GM21390 (cell line): ENCODE measurements at regions not wholly inside any gene's neighbourhood (a gene's known extent, or its start where the extent isn't known, plus 50 kb on each side); places are given as distances from the start of the nearest gene placed in this dataset.

Experiments
- ATAC-seq: cut with Tn5 transposase; IDR thresholded peaks from one replicate; pipeline ENCODE4 v1.9.1; 2021; ENCODE audit not compliant: unreplicated experiment

- ATAC-seq: no peak
These were observed 50.3 kb downstream of the NAV1 start for GRCh38 chr1:201589186-201589585.

- no peak for ATAC-seq
These were observed 51.5 kb downstream of the NAV1 start for GRCh38 chr1:201590474-201590873.

- no peak for ATAC-seq
These were observed 52.4 kb downstream of the NAV1 start for GRCh38 chr1:201591348-201591747.

- ATAC-seq: no peak
These were observed 53.1 kb downstream of the NAV1 start for GRCh38 chr1:201591981-201592380.

GRCh38 chr1:201593200-201593921 is 54.4 kb downstream of the NAV1 start:
- no peak for ATAC-seq

- no peak for ATAC-seq
These were observed 55.8 kb downstream of the NAV1 start for GRCh38 chr1:201594575-201595245.

GRCh38 chr1:201595381-201595780 is 56.5 kb downstream of the NAV1 start:
- no peak for ATAC-seq

GRCh38 chr1:201596101-201596868 is 57.4 kb downstream of the NAV1 start:
- no peak for ATAC-seq

- ATAC-seq: no peak
These were observed 58.8 kb downstream of the NAV1 start for GRCh38 chr1:201597551-201598230.

- ATAC-seq: no peak
These were observed 59.5 kb downstream of the NAV1 start for GRCh38 chr1:201598396-201598795.

- ATAC-seq: no peak
These were observed 60.0 kb downstream of the NAV1 start for GRCh38 chr1:201598973-201599372.

- no peak for ATAC-seq
These were observed 60.6 kb downstream of the NAV1 start for GRCh38 chr1:201599548-201599947.

- ATAC-seq: no peak
These were observed 63.7 kb downstream of the NAV1 start for GRCh38 chr1:201602413-201603265.

- ATAC-seq: no peak
These were observed 64.8 kb downstream of the NAV1 start for GRCh38 chr1:201603613-201604232.

- ATAC-seq: no peak
These were observed 66.6 kb downstream of the NAV1 start for GRCh38 chr1:201605385-201606010.

GRCh38 chr1:201606096-201606495 is 67.2 kb downstream of the NAV1 start:
- no peak for ATAC-seq

- no peak for ATAC-seq
These were observed 67.7 kb downstream of the NAV1 start for GRCh38 chr1:201606623-201607022.

- no peak for ATAC-seq
These were observed 69.9 kb downstream of the NAV1 start for GRCh38 chr1:201608635-201609395.
